Heart left ventricle (tissue), 16 donors: ENCODE measurements at regions not wholly inside any gene's neighbourhood (a gene's known extent, or its start where the extent isn't known, plus 50 kb on each side); places are given as distances from the start of the nearest gene placed in this dataset.
"Not testable (repeated sequence)": the region's sequence is repeated elsewhere in the genome, so short reads cannot be mapped to it uniquely, and the experiment has no call there.

ENCODE experiments used
- ATAC-seq, 4 donors: fragments of 200-7000 bp; cut with Tn5 transposase; one replicate each; pipeline ENCODE4 v1.9.1; 2020 to 2022; ENCODE audit warnings: moderate library complexity in 4 of 4, mild to moderate bottlenecking in 3 of 4, moderate number of reproducible peaks in 1 of 4
- DNase-seq, 5 donors: peaks; one replicate each; pipeline ENCODE4 v3.0.0-alpha.2; 2020
- H3K27ac ChIP-seq, 12 donors: fragments of 200-600 bp; sonication (generic) in 4 of 12; one replicate each; pipeline versions ENCODE4 v1.5.0 to v1.8.0; 2016 to 2022; ENCODE audit warnings: mild to moderate bottlenecking in 2 of 12
- H3K27me3 ChIP-seq, 9 donors: fragments of 200-600 bp; sonication (generic) in 2 of 9; one replicate each; pipeline versions ENCODE4 v1.5.1 to v1.8.0; 2016 to 2022; ENCODE audit warnings: mild to moderate bottlenecking in 3 of 9
- H3K36me3 ChIP-seq, 9 donors: fragments of 200-600 bp; sonication (generic) in 2 of 9; one replicate each; pipeline versions ENCODE4 v1.5.0 to v1.8.0; 2018 to 2022; ENCODE audit warnings: mild to moderate bottlenecking in 2 of 9
- H3K4me1 ChIP-seq, 12 donors: fragments of 200-600 bp; sonication (generic) in 4 of 12; one replicate each; pipeline versions ENCODE4 v1.5.0 to v1.8.0; 2016 to 2022; ENCODE audit warnings: mild to moderate bottlenecking in 3 of 12
- H3K4me3 ChIP-seq, 12 donors: fragments of 200-600 bp; sonication (generic) in 4 of 12; one replicate each; pipeline versions ENCODE4 v1.5.0 to v1.8.0; 2017 to 2022; ENCODE audit warnings: mild to moderate bottlenecking in 9 of 12, moderate library complexity in 4 of 12
- H3K9me3 ChIP-seq, 12 donors: fragments of 200-600 bp; sonication (generic) in 4 of 12; one replicate each; pipeline versions ENCODE4 v1.5.0 to v1.8.0; 2016 to 2022; ENCODE audit warnings: mild to moderate bottlenecking in 1 of 12
- CTCF ChIP-seq, 12 donors: fragments of 200-600 bp; sonication (generic) in 4 of 12; IDR thresholded peaks; one replicate each; pipeline versions ENCODE4 v1.5.0 to v1.8.0; 2018 to 2022; ENCODE audit warnings: antibody characterized with exemption in 12 of 12, mild to moderate bottlenecking in 5 of 12
- POLR2A ChIP-seq, 2 donors: fragments of 450-650 bp; IDR thresholded peaks; one replicate each; pipeline ENCODE4 v1.6.1; 2017; ENCODE audit warnings: antibody characterized with exemption in 2 of 2, mild to moderate bottlenecking in 2 of 2, moderate library complexity in 2 of 2
- WGBS, 4 donors: extraction: QIAGEN DNeasy Blood & Tissue Kit in 2 of 4; methylation state at CpG; one replicate each; pipeline versions ENCODE4 v1.1.5 to v1.1.7; 2013 to 2018; 5-methylcytosine and 5-hydroxymethylcytosine counted together
- intact Hi-C, 10 donors: fragments of 100-400 bp; cut with DNase I; formaldehyde crosslinking; loops; one replicate each; pipeline versions ENCODE4 v1.11.1 to v1.14.2; 2022
- donor health status: ischemic (EF 13 %, LVEDD 7.1; RV severe dilation, severe dysfunction).
- donor health status: healthy with polysubstance abuse.
- donor health status: DM: no; HTN: yes; CAD: no.
- donor health status: DM: no; HTN: no; CAD: no.
- donor health status: ischemic (EF 25% LVEDD 6.9; RV normal size, moderate dysfunction).
- donor health status: ischemic (EF 25% LVEDD 5.7; RV mildly dilated, moderate dysfunction).
- donor health status: healthy.
- donor health status: DM: yes; HTN: yes; CAD: no.
- donor health status: ischemic (EF 35%, LVEDD 5.7; RV mildly dilated, moderate dysfunction).
- donor health status: nonischemic (EF 11% LVEDD 7.7; RV severe dilation, severe dysfunction).
- donor health status: DM: yes; HTN: yes; CAD: no.
- donor health status: PGD.
- donor health status: ischemic (EF 29% LVEDD 5.4; RV normal size, mild dysfunction).
- donor health status: nonischemic (EF 23%, LVEDD 6.1; RV moderate dilation, normal function).

GRCh38 chr5:30380228-30380627, 813.3 kb upstream of the CDH6 start:
- intact Hi-C loops, result no loop called here
- H3K4me1 ChIP-seq, result no peaks in the 10 kb centered on the region
- H3K9me3 ChIP-seq, result peaks cover 0 to 4% (median 0%) of the 10 kb centered on the region in 12 donors
- WGBS, 4 donors, result 73 to 78% (median 74%) methylated on average over 4 of the region's 4 CpGs
- H3K4me3 ChIP-seq, result no peak overlapping the region
- ATAC-seq (no peak), DNase-seq (no peak)
- H3K27me3 ChIP-seq, result no peaks in the 10 kb centered on the region
- H3K36me3 ChIP-seq, result no peaks in the 10 kb centered on the region
- H3K27ac ChIP-seq, result no peak overlapping the region
- no peak for TF ChIP-seq CTCF (IDR thresholded peaks at IDR 0.05)
- no peak for TF ChIP-seq POLR2A (IDR thresholded peaks at IDR 0.05)

- Histone ChIP-seq H3K9me3 (peaks cover 0 to 4% (median 0%) of the 10 kb centered on the region in 12 donors), H3K36me3 (no peaks in the 10 kb centered on the region), H3K27ac (no peak overlapping the region), H3K4me3 (no peak overlapping the region), H3K4me1 (no peaks in the 10 kb centered on the region), H3K27me3 (no peaks in the 10 kb centered on the region)
- no peak for DNase-seq
- TF ChIP-seq CTCF (IDR thresholded peaks at IDR 0.05) (no peak), POLR2A (IDR thresholded peaks at IDR 0.05) (no peak)
- 78 to 82% (median 81%) methylated on average over 3 of the region's 3 CpGs for WGBS, 4 donors
- intact Hi-C loops, result no loop called here
- no peak for ATAC-seq
Measured at GRCh38 chr5:30376848-30377247, 816.6 kb upstream of the CDH6 start.

GRCh38 chr5:30368064-30368463, 825.4 kb upstream of the CDH6 start:
- no peaks in the 10 kb centered on the region for H3K4me1 ChIP-seq
- no peak for DNase-seq
- H3K4me3 ChIP-seq, result no peak overlapping the region
- H3K27me3 ChIP-seq, result no peaks in the 10 kb centered on the region
- no peaks in the 10 kb centered on the region for H3K36me3 ChIP-seq
- TF ChIP-seq CTCF (IDR thresholded peaks at IDR 0.05) (no peak), POLR2A (IDR thresholded peaks at IDR 0.05) (no peak)
- 64 to 85% (median 72%) methylated on average over 4 of the region's 4 CpGs for WGBS, 4 donors
- ATAC-seq, result no peak
- no peak overlapping the region for H3K27ac ChIP-seq
- peaks cover 0 to 19% (median 1%) of the 10 kb centered on the region in 12 donors for H3K9me3 ChIP-seq
- intact Hi-C loops, result no loop called here

GRCh38 chr5:30365031-30365430, 828.5 kb upstream of the CDH6 start:
- H3K4me3 ChIP-seq, intact Hi-C loops, H3K27me3 ChIP-seq, DNase-seq, H3K4me1 ChIP-seq, ATAC-seq, H3K36me3 ChIP-seq, H3K27ac ChIP-seq: not testable (repeated sequence)
- peaks cover 0 to 19% (median 3%) of the 10 kb centered on the region in 12 donors for H3K9me3 ChIP-seq
- WGBS, 4 donors, result 82 to 87% (median 84%) methylated on average over 7 to 8 of the region's 8 CpGs

GRCh38 chr5:30357371-30357770, 836.1 kb upstream of the CDH6 start:
- intact Hi-C loops, result no loop called here
- TF ChIP-seq CTCF (IDR thresholded peaks at IDR 0.05) (no peak), POLR2A (IDR thresholded peaks at IDR 0.05) (no peak)
- WGBS, 4 donors, result 76 to 91% (median 83%) methylated on average over 1 of the region's 1 CpG

More at GRCh38 chr5:30357371-30357770, 836.1 kb upstream of the CDH6 start:
- ATAC-seq, result no peak
- Histone ChIP-seq H3K9me3 (peaks cover 0 to 12% (median 0%) of the 10 kb centered on the region in 12 donors), H3K27me3 (no peaks in the 10 kb centered on the region), H3K27ac (no peak overlapping the region), H3K4me3 (no peak overlapping the region), H3K4me1 (no peaks in the 10 kb centered on the region), H3K36me3 (no peaks in the 10 kb centered on the region)
- DNase-seq, result no peak
